NCI-H226 (cell line): ENCODE measurements at regions not wholly inside any gene's neighbourhood (a gene's known extent, or its start where the extent isn't known, plus 50 kb on each side); places are given as distances from the start of the nearest gene placed in this dataset.
"Not testable (repeated sequence)": the region's sequence is repeated elsewhere in the genome, so short reads cannot be mapped to it uniquely, and the experiment has no call there.

Experiments used
- DNase-seq: peaks from one replicate; pipeline ENCODE4 v3.0.0-alpha.2; 2015

- DNase-seq, result no peak
Measured at GRCh38 chr21:20020026-20020425, 978.2 kb upstream of the NCAM2 start.

DNA sequence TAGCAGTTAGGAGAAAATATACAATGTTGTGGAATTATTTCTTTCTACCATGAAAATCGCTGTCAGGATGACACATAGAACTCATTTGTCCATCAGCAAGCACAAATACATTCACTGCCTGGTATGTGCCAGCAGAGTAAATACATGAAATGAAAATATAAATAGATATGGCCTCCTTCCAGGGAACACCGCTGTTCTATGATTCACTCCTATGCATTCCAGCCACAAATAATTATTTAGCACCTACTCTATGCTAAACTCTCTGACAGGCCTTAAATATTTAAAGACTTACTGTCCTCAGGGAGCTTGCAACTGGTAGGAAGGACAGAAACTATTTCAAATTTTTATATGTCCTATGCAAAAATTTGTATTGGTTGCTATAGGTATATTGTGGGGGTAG, 975.0 kb upstream of the NCAM2 start:
- peak; percentile 4 for DNase-seq

DNA sequence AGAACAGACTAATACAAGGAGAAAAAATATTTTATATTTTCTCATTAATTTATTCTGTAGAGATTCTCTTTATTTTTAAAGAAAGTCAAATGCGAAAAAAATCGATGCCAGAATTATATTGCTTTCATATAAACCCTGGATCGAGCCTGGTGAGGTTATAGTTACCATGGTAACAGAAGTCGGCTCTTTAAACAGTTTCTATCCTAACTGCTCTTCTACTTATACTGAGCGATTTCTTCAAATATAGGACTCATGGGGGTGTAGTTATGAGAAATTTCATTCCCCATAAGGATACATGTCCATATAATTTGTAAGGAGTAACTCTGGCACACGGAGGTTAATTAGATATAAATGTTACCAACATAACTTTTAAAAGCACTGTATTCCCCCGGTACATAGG, 973.5 kb upstream of the NCAM2 start:
- no peak for DNase-seq

GRCh38 chr21:20026543-20026942, 971.7 kb upstream of the NCAM2 start:
- DNase-seq, result no peak

GRCh38 chr21:20030390-20030789, 967.8 kb upstream of the NCAM2 start:
- no peak for DNase-seq

- DNase-seq, result no peak
Measured at GRCh38 chr21:20031807-20032206, 966.4 kb upstream of the NCAM2 start.

DNA sequence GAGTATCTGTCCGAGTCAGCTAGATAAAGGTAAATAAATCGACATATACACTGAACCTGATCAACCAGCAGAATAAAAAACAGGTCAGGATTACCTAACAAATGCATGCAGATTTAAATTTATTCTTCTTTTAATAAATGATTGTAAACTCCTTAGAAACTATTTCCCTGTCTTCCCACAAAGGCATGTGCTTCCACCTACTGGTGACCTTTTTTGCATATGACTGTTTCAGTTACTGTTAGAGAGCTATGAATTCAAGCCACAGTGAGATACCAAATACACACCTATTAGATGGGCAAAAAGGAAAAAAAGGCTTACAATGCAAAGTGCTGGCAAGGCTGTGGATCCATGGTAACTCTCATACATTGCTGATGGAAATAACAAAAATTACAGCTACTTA, 957.4 kb upstream of the NCAM2 start:
- DNase-seq, result no peak

- no peak for DNase-seq
Measured at GRCh38 chr21:20045197-20045596, 953.0 kb upstream of the NCAM2 start.

GRCh38 chr21:20048130-20048837, 949.9 kb upstream of the NCAM2 start:
- not testable (repeated sequence) for DNase-seq

DNA sequence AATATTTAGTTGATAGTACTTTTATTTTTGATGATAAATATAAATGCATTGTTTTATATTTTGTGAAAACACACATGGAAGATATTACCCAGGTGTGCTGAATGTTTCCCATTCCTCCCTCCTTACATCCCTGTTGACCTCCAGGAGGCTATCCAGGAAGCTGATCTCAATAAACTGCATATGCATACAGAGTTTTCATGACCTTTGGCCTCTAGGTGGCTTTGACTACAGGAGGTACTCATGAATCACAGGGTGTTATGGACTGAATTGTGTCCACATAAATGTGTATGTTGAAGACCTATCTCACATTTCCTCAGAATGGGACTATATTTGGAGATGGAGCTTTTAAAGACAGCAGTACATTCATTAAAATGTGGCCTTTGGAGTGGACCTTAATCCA, 914.9 kb upstream of the NCAM2 start:
- DNase-seq, result no peak

DNA sequence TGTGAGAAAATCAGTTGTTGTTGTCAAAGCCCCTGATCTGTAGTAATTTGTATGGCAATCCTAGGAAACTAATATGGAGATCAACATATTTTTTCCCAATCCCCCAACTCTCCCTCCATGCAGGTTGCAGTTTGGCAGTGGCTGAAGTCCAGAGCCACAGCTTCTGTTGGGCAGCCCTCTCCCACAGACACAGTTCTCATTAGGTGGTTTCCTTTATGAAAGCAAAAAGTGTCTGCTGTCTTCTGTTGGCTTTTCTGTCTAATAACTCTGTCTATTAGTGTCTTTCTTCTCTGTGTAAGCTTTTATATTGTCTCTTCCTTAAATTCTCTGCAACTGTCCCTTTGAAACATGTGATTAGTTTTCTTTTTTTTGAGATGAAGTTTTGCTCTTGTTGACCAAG, 914.3 kb upstream of the NCAM2 start:
- DNase-seq, result no peak

- no peak for DNase-seq
Measured at GRCh38 chr21:20086508-20086907, 911.7 kb upstream of the NCAM2 start.

GRCh38 chr21:20106368-20106767, 891.8 kb upstream of the NCAM2 start:
- no peak for DNase-seq

DNA sequence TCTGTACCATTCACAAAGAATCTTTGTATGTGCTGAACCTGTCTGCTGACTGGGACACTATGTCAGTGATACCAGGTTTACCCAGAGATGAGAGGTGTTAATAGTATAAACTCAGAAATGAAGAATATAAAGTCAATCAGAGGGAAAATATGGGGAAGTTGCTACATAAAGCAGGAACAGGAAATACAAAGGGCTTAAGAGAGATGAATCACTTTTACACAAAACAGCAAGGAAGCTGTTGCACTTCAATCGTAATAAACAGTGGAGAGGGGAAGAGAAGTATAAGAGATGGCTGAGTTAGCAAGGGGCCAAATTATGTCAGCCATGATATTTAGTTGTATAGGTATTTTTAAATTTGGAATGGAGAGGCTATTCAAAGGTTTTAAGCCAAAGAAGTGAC, 890.2 kb upstream of the NCAM2 start:
- DNase-seq, result no peak

- no peak for DNase-seq
Measured at GRCh38 chr21:20108976-20109540, 889.2 kb upstream of the NCAM2 start.

DNA sequence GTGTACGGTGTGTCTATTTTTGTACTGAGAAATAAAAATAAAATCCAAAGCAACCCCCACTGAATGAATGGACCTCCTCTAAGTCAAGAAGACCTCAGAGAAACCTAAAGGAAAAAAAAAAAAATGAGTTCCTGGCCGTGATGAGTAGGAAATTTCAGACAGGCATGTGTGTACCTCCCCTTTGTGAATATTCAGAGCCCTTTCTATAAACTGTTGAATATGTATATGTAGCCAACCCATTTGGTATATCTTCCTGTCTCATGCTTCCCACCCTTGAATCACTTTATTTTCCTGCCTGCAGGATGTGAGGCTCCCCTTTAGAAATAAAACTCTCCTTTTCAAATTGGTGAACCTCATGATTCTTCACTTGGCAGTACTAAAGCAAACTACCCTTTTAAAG, 887.8 kb upstream of the NCAM2 start:
- no peak for DNase-seq

DNA sequence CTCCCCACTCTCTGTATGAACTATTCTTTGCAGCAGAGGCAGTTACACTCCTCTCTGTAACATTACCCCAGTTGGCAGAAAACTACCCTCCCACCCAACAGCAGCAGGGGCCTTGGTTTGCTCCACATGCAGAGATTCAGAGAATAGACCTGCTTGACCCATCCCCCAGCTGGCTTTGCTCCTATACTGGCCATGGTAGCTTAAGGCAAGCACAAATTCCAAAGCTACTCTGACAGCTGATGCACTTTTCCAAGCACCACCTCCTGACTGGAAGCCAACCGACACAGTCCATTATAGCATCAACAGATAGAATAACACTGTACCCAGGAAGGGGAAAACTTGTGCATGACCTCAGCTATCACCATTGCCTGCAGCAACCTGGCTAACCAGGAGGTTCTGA, 846.5 kb upstream of the NCAM2 start:
- DNase-seq, result no peak

DNA sequence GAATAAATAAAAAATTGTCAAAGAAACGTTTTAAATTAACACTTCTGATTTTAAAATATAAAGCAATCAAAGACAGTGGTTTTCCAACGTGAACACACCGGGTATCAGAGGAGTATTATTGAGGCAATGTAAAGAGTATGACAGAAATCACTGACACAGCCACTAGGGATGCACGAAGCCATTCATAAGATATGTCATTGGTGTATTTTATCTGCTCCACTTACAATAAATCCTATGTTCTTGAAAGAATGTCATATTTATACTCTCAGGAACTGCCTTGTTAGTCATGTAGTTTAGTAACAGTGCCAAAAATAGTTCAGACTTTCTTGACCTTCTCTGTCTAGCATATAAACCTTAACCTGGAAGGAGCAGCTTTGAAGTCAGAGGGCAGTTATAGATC, 835.0 kb upstream of the NCAM2 start:
- DNase-seq, result no peak

DNA sequence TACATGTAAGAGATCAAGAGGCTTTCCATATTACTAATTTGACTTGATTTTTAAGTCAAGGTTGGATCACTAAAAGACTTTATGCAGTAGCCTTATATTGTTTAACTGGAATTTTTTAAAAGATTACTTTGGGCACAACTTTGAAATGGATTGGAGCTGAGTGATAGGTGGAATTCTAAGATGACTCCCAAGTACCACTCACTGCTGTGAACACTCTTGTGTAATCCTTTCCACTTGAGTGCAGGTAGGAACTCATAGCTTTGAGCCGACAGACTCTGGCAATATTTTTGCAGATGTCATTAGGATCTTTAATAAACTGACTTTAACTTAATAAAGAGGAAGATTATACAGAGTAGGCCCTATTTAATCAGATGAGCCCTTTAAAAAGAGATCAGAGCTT, 831.1 kb upstream of the NCAM2 start:
- DNase-seq, result no peak

GRCh38 chr21:20169812-20170576, 828.2 kb upstream of the NCAM2 start:
- no peak for DNase-seq

DNA sequence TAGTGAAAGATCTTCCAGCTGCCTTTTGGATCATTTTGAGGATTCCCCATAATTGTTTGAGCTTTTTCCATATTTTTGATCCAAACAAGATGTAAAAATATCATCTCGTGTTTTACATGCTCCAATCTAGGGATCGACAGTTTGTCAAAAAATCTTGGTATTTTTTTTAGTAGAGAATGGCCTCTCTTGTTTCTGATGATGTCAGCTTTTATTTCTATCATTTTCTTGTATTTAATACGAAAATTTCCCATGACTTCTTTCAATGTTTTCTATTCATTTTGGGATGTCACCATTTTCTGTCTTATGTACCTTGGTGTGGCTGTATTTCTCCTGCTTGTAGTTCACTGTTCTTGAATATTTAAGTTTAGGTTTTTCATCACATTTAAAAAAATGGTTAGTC, 812.0 kb upstream of the NCAM2 start:
- DNase-seq, result no peak

GRCh38 chr21:20187028-20187427, 811.2 kb upstream of the NCAM2 start:
- peak; percentile 52 for DNase-seq

DNA sequence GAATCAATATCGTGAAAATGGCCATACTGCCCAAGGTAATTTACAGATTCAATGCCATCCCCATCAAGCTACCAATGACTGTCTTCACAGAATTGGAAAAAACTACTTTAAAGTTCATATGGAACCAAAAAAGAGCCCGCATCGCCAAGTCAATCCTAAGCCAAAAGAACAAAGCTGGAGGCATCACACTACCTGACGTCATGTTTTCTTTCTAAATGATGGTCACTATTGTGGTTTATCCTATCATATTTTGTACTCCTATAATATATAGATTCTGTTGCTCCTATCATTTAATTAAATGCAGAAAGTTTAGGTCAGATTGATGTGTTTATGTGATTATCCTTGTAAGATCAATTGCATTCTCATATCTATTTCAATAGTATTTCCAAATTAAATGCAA, 796.9 kb upstream of the NCAM2 start:
- not testable (repeated sequence) for DNase-seq

GRCh38 chr21:20207335-20207734, 790.9 kb upstream of the NCAM2 start:
- no peak for DNase-seq
